ENCODE measurements at regions not wholly inside any gene's neighbourhood (a gene's known extent, or its start where the extent isn't known, plus 50 kb on each side); places are given as distances from the start of the nearest gene placed in this dataset.

DNA sequence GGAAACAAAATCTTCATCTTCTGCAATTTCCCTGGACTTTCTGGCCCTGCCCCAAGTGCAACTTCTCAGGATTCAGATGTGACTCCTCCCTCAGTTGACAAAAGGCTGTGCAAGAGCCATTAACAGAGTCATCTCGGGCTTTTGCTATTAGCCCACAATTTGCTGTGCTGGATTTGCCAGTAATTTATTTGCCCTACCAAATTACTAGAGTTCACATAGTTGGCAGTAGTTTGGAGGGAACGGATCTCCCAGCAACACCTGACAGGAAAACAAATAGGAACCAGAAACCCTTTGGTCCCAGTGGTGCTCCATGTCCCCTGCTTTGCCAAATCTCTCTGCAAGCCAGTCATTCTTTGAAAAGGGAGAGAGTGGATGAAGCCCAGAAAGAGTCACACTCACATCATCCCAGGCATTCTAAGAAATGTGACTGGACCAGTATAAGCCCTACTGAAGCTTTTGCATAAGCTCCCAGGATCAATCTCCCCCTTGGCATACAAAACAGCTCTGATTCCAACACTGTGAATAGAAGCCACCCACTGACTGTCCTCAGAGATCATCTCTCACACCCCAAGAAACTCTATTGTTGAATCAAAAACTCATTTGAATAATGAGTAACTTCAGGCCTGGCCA is 350.1 kb upstream of the NBEA start:
- TF ChIP-seq GATA2 (IDR thresholded peaks at IDR 0.05; ENCODE audit: low read depth, low read length) (no peak), GATA3 (IDR thresholded peaks at IDR 0.05; ENCODE audit: low read depth, low read length) (no peak)

All from SH-SY5Y (cell line).